DND-41 (cell line): ENCODE measurements at regions not wholly inside any gene's neighbourhood (a gene's known extent, or its start where the extent isn't known, plus 50 kb on each side); places are given as distances from the start of the nearest gene placed in this dataset.
"Not testable (repeated sequence)": the region's sequence is repeated elsewhere in the genome, so short reads cannot be mapped to it uniquely, and the experiment has no call there.

Experiments used
- ATAC-seq: fragments of 200-7000 bp; cut with Tn5 transposase; 3 replicates; pipeline ENCODE4 v1.9.1; 2021; ENCODE audit warnings: low read depth; ENCODE audit not compliant: insufficient read depth
- DNase-seq: peaks from one replicate; pipeline ENCODE4 v3.0.0-alpha.2; 2020
- H2AFZ ChIP-seq: 2 replicates; pipeline ENCODE4 v1.6.0; 2012; ENCODE audit warnings: low read depth, low read length
- H3K27ac ChIP-seq: 2 replicates; pipeline ENCODE4 v1.5.1; 2012; ENCODE audit warnings: low read length, inconsistent platforms
- H3K27me3 ChIP-seq: fragments of 200-600 bp; sonication (generic); 2 replicates; pipeline ENCODE4 v1.6.0; 2012; ENCODE audit warnings: low read length, mild to moderate bottlenecking, inconsistent platforms; ENCODE audit not compliant: insufficient read depth, poor library complexity
- H3K36me3 ChIP-seq: 2 replicates; pipeline ENCODE4 v1.5.1; 2012; ENCODE audit warnings: low read length, inconsistent platforms; ENCODE audit not compliant: insufficient read depth
- H3K4me1 ChIP-seq: 2 replicates; pipeline ENCODE4 v1.5.1; 2012; ENCODE audit warnings: mild to moderate bottlenecking, low read length; ENCODE audit not compliant: insufficient read depth
- H3K4me2 ChIP-seq: 2 replicates; pipeline ENCODE4 v1.6.0; 2012; ENCODE audit warnings: mild to moderate bottlenecking, moderate library complexity, low read length, inconsistent platforms; ENCODE audit not compliant: insufficient read depth
- H3K4me3 ChIP-seq, 2 experiments: fragments of 200-600 bp in 1 of 2; shearing (Covaris generic) in 1 of 2; 2 replicates each; pipeline ENCODE4 v1.5.1; 2012 to 2016; ENCODE audit warnings: inconsistent platforms in 2 of 2, low read length in 2 of 2, mild to moderate bottlenecking in 2 of 2, low read depth in 1 of 2, moderate library complexity in 1 of 2
- H3K79me2 ChIP-seq: 2 replicates; pipeline ENCODE4 v1.6.0; 2012; ENCODE audit warnings: low read length, inconsistent platforms; ENCODE audit not compliant: insufficient read depth
- H3K9ac ChIP-seq: 2 replicates; pipeline ENCODE4 v1.6.0; 2012; ENCODE audit warnings: low read depth, mild to moderate bottlenecking, inconsistent platforms, low read length, moderate library complexity
- H3K9me3 ChIP-seq: 2 replicates; pipeline ENCODE4 v1.5.1; 2012; ENCODE audit warnings: low read length, moderate library complexity, mild to moderate bottlenecking, inconsistent platforms; ENCODE audit not compliant: insufficient read depth, severe bottlenecking
- H4K20me1 ChIP-seq: 2 replicates; pipeline ENCODE4 v1.6.0; 2012; ENCODE audit warnings: low read length; ENCODE audit not compliant: insufficient read depth
- CTCF ChIP-seq: IDR thresholded peaks from 2 replicates; pipeline ENCODE4 v1.5.1; 2012; ENCODE audit warnings: borderline replicate concordance, low read length, moderate library complexity, mild to moderate bottlenecking; ENCODE audit not compliant: poor library complexity, severe bottlenecking; ENCODE audit errors: extremely low read depth
- EZH2 ChIP-seq: IDR thresholded peaks from 3 replicates; pipeline ENCODE4 v1.6.1; 2012; ENCODE audit warnings: borderline replicate concordance, low read depth, mild to moderate bottlenecking, moderate library complexity, low read length, inconsistent platforms; ENCODE audit not compliant: severe bottlenecking

- peaks cover under 1% of the 10 kb centered on the region; the same call in 1 of the 2 replicates for H3K4me1 ChIP-seq
- H3K79me2 ChIP-seq: no peaks in the 10 kb centered on the region
- no peaks in the 10 kb centered on the region for H3K9me3 ChIP-seq
- no peak overlapping the region for H3K9ac ChIP-seq
- TF ChIP-seq EZH2 (no peak), CTCF (no peak)
- ATAC-seq (no peak), DNase-seq (no peak)
- no peaks in the 10 kb centered on the region for H4K20me1 ChIP-seq
- no peaks in the 10 kb centered on the region for H3K36me3 ChIP-seq
- no peak overlapping the region for H3K27ac ChIP-seq
- H3K27me3 ChIP-seq: no peaks in the 10 kb centered on the region
- H3K4me2 ChIP-seq: no peak overlapping the region
- no peak overlapping the region for H3K4me3 ChIP-seq
- no peak overlapping the region for H2AFZ ChIP-seq
These were observed 123.2 kb downstream of the ADSS2 start for GRCh38 chr1:244328476-244328875.

GRCh38 chr1:244329591-244330317, 122.0 kb downstream of the ADSS2 start:
- H3K9ac ChIP-seq: no peak overlapping the region

GRCh38 chr1:244330318-244330625, 121.4 kb downstream of the ADSS2 start:
- DNase-seq (no peak), ATAC-seq (no peak)
- H3K9ac ChIP-seq: no peak overlapping the region
- no peak overlapping the region for H3K4me2 ChIP-seq
- H4K20me1 ChIP-seq: no peaks in the 10 kb centered on the region
- H3K4me3 ChIP-seq: no peak overlapping the region
- H3K36me3 ChIP-seq: no peaks in the 10 kb centered on the region
- H3K4me1 ChIP-seq: no peaks in the 10 kb centered on the region
- no peaks in the 10 kb centered on the region for H3K9me3 ChIP-seq
- no peak overlapping the region for H3K27ac ChIP-seq
- H3K27me3 ChIP-seq: no peaks in the 10 kb centered on the region
- no peak for TF ChIP-seq EZH2
- TF ChIP-seq CTCF: no peak
- H3K79me2 ChIP-seq: no peaks in the 10 kb centered on the region
- no peak overlapping the region for H2AFZ ChIP-seq

More at GRCh38 chr1:244329591-244330317, 122.0 kb downstream of the ADSS2 start:
- TF ChIP-seq EZH2 (no peak), CTCF (no peak)
- Histone ChIP-seq H4K20me1 (no peaks in the 10 kb centered on the region), H2AFZ (no peak overlapping the region), H3K36me3 (no peaks in the 10 kb centered on the region), H3K4me3 (no peak overlapping the region), H3K4me2 (no peak overlapping the region), H3K27me3 (no peaks in the 10 kb centered on the region), H3K4me1 (no peaks in the 10 kb centered on the region), H3K9me3 (no peaks in the 10 kb centered on the region), H3K27ac (no peak overlapping the region), H3K79me2 (no peaks in the 10 kb centered on the region)
- DNase-seq (no peak), ATAC-seq (no peak)

GRCh38 chr1:244332761-244333160, 118.9 kb downstream of the ADSS2 start:
- H3K9ac ChIP-seq, DNase-seq, H3K27me3 ChIP-seq, H2AFZ ChIP-seq, H3K79me2 ChIP-seq, H4K20me1 ChIP-seq, ATAC-seq, H3K4me2 ChIP-seq, H3K9me3 ChIP-seq, H3K4me1 ChIP-seq, H3K27ac ChIP-seq, H3K4me3 ChIP-seq, H3K36me3 ChIP-seq: not testable (repeated sequence)

- H3K9me3 ChIP-seq, H3K9ac ChIP-seq, H3K27ac ChIP-seq, H3K79me2 ChIP-seq, H3K27me3 ChIP-seq, ATAC-seq, H3K36me3 ChIP-seq, H3K4me2 ChIP-seq, H3K4me1 ChIP-seq, H4K20me1 ChIP-seq, H2AFZ ChIP-seq, DNase-seq, H3K4me3 ChIP-seq: not testable (repeated sequence)
These were observed 117.4 kb downstream of the ADSS2 start for GRCh38 chr1:244334315-244334714.

GRCh38 chr1:244334842-244335241, 116.9 kb downstream of the ADSS2 start:
- not testable (repeated sequence) for DNase-seq, H3K9ac ChIP-seq, H3K4me2 ChIP-seq, H3K27me3 ChIP-seq, H3K9me3 ChIP-seq, H4K20me1 ChIP-seq, ATAC-seq, H3K36me3 ChIP-seq, H3K79me2 ChIP-seq, H2AFZ ChIP-seq, H3K4me1 ChIP-seq, H3K4me3 ChIP-seq, H3K27ac ChIP-seq
